Mucosa of descending colon (tissue), 3 donors: ENCODE measurements at regions not wholly inside any gene's neighbourhood (a gene's known extent, or its start where the extent isn't known, plus 50 kb on each side); places are given as distances from the start of the nearest gene placed in this dataset.
"Not testable (repeated sequence)": the region's sequence is repeated elsewhere in the genome, so short reads cannot be mapped to it uniquely, and the experiment has no call there.

Experiments used
- ATAC-seq: fragments of 200-7000 bp; cut with Tn5 transposase; one replicate; pipeline ENCODE4 v1.9.1; 2020; ENCODE audit warnings: mild to moderate bottlenecking, moderate library complexity
- DNase-seq, 3 donors: peaks; one replicate each; pipeline ENCODE4 v3.0.0-alpha.2; 2020
- H3K36me3 ChIP-seq: fragments of 200-600 bp; one replicate; pipeline ENCODE4 v1.8.0; 2021; ENCODE audit warnings: low read depth, mild to moderate bottlenecking
- H3K4me1 ChIP-seq: fragments of 200-600 bp; one replicate; pipeline ENCODE4 v1.8.0; 2021; ENCODE audit warnings: low read depth, mild to moderate bottlenecking
- H3K4me3 ChIP-seq: fragments of 200-600 bp; one replicate; pipeline ENCODE4 v1.8.0; 2021; ENCODE audit warnings: mild to moderate bottlenecking
- H3K9me3 ChIP-seq: fragments of 200-600 bp; one replicate; pipeline ENCODE4 v1.8.0; 2021; ENCODE audit warnings: mild to moderate bottlenecking
- intact Hi-C, 2 donors: fragments of 100-400 bp; cut with DNase I in 1 of 2; cut with micrococcal nuclease in 1 of 2; formaldehyde crosslinking; loops; one replicate each; pipeline versions ENCODE4 v1.11.0 to v1.11.1; 2022; cut with DNase I, micrococcal nuclease
- TF ChIP-seq, protein P1 (sequence below): fragments of 200-600 bp; IDR thresholded peaks from one replicate; pipeline ENCODE4 v1.8.0; 2022; ENCODE audit warnings: antibody characterized with exemption, mild to moderate bottlenecking
- donor health status: DM: no; HTN: no; CAD: no; lungs with moderate emphysema.
- donor health status: DM: no; HTN: no; CAD: no.
- donor health status: DM: no; HTN: yes; CAD: no.

DNA sequence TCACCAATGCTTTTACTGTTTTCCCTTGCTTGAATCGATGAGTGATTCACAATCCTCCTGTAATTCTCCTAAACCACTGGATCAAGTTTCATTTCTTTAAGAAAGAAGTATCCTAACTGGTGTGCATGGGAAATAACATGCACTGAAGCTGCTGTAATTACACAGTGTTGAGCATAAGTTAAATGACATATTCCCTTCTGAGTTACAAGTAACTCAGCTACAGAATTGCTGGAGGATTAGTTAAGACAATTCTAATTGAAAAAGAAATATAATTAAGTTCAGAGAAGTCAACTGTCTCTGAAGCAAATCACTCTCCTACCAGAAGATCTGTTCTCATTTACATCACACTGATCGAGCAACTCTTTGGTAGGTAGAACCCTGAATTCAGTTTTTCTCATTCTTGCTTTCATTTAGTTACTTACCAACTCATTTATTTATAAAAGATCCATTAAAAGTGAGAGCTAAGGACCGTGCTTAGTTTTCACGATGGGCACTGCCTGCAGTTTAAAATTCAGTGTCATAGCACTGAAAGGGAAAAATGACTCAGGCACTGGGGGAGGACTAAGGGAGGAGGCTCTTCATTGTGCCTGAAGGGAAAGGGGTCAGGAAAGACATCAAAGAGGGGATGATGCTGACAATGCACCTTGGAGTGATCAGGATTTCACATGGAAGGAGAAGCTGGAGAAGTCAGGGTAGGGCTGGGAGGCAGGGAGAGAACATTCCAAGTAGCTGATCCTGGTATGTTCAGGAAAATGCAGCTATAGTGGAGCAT is 327.2 kb downstream of the EMP1 start:
- Histone ChIP-seq H3K9me3 (no peaks in the 10 kb centered on the region), H3K4me1 (no peaks in the 10 kb centered on the region), H3K36me3 (no peaks in the 10 kb centered on the region), H3K4me3 (no peak overlapping the region)
- DNase-seq (no peak), ATAC-seq (no peak)
- intact Hi-C loops = no loop called here
- TF ChIP-seq, protein P1, sequence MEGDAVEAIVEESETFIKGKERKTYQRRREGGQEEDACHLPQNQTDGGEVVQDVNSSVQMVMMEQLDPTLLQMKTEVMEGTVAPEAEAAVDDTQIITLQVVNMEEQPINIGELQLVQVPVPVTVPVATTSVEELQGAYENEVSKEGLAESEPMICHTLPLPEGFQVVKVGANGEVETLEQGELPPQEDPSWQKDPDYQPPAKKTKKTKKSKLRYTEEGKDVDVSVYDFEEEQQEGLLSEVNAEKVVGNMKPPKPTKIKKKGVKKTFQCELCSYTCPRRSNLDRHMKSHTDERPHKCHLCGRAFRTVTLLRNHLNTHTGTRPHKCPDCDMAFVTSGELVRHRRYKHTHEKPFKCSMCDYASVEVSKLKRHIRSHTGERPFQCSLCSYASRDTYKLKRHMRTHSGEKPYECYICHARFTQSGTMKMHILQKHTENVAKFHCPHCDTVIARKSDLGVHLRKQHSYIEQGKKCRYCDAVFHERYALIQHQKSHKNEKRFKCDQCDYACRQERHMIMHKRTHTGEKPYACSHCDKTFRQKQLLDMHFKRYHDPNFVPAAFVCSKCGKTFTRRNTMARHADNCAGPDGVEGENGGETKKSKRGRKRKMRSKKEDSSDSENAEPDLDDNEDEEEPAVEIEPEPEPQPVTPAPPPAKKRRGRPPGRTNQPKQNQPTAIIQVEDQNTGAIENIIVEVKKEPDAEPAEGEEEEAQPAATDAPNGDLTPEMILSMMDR = no peak

DNA sequence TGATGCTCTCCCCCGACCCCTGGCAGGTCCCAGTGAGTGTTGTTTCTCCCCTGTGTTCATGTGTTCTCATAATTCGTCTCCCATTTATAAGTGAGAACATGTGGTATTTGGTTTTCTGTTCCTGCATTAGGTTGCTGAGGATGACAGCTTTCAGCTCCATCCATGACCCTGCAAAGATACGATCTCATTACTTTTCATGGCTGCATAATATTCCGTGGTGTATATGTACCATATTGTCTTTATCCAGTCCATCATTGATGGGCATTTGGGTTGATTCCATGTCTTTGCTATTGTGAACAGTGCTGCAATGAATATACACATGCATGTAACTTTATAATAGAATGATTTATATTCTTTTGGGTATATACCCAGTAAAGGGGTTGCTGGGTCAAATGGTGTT is 321.5 kb downstream of the EMP1 start:
- DNase-seq, H3K4me3 ChIP-seq, ATAC-seq, intact Hi-C loops, H3K4me1 ChIP-seq, H3K36me3 ChIP-seq: not testable (repeated sequence)
- H3K9me3 ChIP-seq = peaks cover 11% of the 10 kb centered on the region

DNA sequence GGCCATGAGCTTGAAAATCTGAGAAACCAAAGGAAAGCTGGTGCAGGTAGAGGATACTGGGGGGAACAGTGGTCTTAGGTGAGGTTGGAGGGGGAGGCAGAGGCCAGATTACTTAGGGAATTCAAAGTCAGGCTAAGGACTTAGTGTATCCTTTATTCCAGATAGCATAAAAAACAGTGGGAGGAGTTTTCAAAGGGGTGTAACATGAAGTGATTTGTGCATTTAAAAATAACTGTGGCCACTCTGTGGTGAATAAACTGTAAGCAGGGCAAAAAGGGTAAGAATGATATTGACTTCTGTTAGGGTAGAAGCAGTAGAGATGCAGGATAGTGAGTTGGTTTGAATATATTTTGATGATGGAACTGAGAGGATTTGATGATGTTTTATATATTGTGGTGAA is 313.2 kb downstream of the EMP1 start:
- Histone ChIP-seq H3K9me3 (peaks cover 11% of the 10 kb centered on the region), H3K4me1 (no peaks in the 10 kb centered on the region), H3K4me3 (no peak overlapping the region), H3K36me3 (no peaks in the 10 kb centered on the region)
- intact Hi-C loops = no loop called here
- no peak for DNase-seq
- ATAC-seq = no peak
- TF ChIP-seq, protein P1 = no peak

DNA sequence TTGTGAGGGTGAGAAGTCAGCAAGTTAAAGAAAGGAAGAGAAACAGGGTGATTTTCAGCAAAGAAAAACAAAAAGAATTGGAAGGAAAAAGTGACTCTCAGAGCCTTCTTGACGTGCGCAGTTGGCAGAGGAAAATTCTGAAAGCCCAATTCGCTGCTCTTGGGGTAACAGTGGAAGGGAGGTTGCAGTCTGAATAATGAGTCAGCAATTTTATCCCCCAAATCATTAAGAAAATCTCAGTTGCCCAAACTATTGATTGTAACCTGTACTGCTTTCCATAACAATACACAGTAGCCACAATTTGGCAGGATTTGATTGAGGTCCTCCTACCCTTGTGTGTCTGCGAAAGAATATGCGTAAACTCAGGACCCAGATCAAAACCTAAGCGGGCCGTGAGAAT is 309.1 kb downstream of the EMP1 start:
- no peak for DNase-seq
- Histone ChIP-seq H3K36me3 (no peaks in the 10 kb centered on the region), H3K4me3 (no peak overlapping the region), H3K9me3 (no peaks in the 10 kb centered on the region), H3K4me1 (no peaks in the 10 kb centered on the region)
- no peak for ATAC-seq
- TF ChIP-seq, protein P1 = no peak
- intact Hi-C loops = no loop called here

DNA sequence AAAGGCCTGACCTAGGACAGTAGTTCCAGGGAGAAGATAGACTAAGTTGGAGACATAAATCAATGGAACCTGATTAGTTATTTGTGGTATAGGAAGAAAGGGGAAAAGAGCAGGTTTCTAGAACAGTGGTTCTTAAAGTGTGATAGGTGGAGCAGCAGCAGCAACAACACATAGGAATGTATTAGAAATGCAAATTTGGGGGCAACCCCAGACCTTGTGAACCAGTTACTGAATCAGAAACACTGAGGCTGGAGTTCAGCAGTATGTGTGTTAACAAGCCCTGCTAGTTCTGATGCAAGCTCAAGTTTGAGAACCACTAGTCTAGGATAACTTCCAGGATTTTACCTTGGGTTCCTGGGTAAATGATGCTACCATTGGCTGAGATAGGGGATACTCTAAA is 308.7 kb downstream of the EMP1 start:
- ATAC-seq = no peak

DNA sequence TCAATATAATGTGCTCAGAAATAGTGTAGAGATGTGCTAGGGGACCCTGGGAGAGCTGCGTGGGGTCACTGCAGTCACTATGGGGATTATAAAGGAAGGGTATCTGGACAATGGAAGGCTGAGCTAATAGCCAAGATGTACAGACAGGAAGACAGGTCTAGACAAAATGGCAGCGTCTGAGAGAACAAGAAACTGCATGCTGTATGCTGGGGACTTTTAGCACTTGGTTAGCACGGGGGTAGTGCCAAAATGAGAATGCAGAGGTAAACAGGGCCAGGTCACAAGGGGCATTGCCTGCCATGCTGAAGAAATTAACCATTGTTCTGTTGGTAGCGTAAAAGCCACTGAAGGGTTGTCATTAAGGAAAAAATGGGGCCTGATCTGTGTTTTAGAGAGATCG is 308.2 kb downstream of the EMP1 start:
- intact Hi-C loops = no loop called here
- no peaks in the 10 kb centered on the region for H3K36me3 ChIP-seq
- TF ChIP-seq, protein P1 = no peak
- H3K4me3 ChIP-seq = no peak overlapping the region
- ATAC-seq (no peak), DNase-seq (no peak)
- H3K4me1 ChIP-seq = no peaks in the 10 kb centered on the region
- H3K9me3 ChIP-seq = no peaks in the 10 kb centered on the region

More for the DNA sequence above, 308.7 kb downstream of the EMP1 start:
- intact Hi-C loops = no loop called here
- TF ChIP-seq, protein P1 = no peak
- Histone ChIP-seq H3K9me3 (no peaks in the 10 kb centered on the region), H3K4me1 (no peaks in the 10 kb centered on the region), H3K36me3 (no peaks in the 10 kb centered on the region), H3K4me3 (no peak overlapping the region)
- DNase-seq = no peak
